IPS-18a (cell line): ENCODE measurements at regions not wholly inside any gene's neighbourhood (a gene's known extent, or its start where the extent isn't known, plus 50 kb on each side); places are given as distances from the start of the nearest gene placed in this dataset.
"Not testable (repeated sequence)": the region's sequence is repeated elsewhere in the genome, so short reads cannot be mapped to it uniquely, and the experiment has no call there.

Experiments
- H3K27ac ChIP-seq: one replicate; pipeline ENCODE4 v1.5.1; 2013; ENCODE audit warnings: low read length
- H3K27me3 ChIP-seq: one replicate; pipeline ENCODE4 v1.6.1; 2013; ENCODE audit warnings: mild to moderate bottlenecking, low read length; ENCODE audit not compliant: control insufficient read depth, insufficient read depth
- H3K36me3 ChIP-seq: one replicate; pipeline ENCODE4 v1.6.1; 2013; ENCODE audit warnings: low read depth, low read length; ENCODE audit not compliant: control insufficient read depth
- H3K4me1 ChIP-seq: one replicate; pipeline ENCODE4 v1.6.1; 2013; ENCODE audit warnings: low read depth, low read length; ENCODE audit not compliant: control insufficient read depth
- H3K4me3 ChIP-seq: one replicate; pipeline ENCODE4 v1.5.1; 2013; ENCODE audit warnings: low read length
- H3K9ac ChIP-seq: one replicate; pipeline ENCODE4 v1.6.1; 2013; ENCODE audit warnings: mild to moderate bottlenecking, low read length, moderate library complexity
- H3K9me3 ChIP-seq: one replicate; pipeline ENCODE4 v1.6.1; 2013; ENCODE audit warnings: low read depth, low read length; ENCODE audit not compliant: control insufficient read depth

DNA sequence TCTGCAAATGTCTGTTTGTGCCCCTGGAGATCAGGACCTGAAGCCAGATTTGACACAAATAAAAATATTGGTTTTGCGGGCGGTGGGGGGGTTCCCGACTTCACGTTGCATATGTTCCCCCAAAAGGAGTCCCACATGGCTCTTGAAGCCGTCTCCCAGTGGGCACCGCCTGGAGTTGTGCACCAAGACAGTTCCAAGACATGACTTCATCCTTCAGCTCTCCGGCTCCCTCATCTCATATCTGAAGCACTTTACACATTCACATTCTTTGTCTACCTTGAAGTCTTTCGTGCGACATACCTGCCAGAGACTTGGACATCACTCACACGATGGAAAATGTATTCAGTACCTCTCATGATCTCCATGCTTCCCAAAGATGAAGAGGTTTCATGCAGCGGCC, 362.8 kb upstream of the FOXK1 start:
- Histone ChIP-seq H3K4me1 (no peaks in the 10 kb centered on the region), H3K9me3 (peaks cover 4% of the 10 kb centered on the region), H3K9ac (no peak overlapping the region), H3K27me3 (no peaks in the 10 kb centered on the region), H3K36me3 (no peaks in the 10 kb centered on the region), H3K27ac (no peak overlapping the region), H3K4me3 (no peak overlapping the region)

DNA sequence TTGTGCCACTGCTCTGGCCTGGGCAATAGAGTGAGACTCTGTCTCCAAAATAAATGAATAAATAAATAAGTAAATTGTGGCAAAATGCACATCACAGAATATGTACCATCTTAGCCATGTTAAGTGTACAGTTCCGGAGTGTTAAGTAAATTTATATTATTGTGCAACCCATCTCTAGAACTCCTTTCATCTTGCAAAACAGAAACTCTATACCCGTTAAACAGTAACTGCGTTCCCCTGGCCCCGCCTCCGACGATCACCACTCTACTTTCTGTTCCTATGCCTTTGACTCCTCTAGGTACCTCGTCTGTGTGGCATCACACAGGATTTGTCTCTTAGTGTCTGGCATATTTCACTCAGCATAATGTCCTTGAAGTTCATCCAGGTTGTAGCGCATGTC, 356.4 kb upstream of the FOXK1 start:
- no peaks in the 10 kb centered on the region for H3K4me1 ChIP-seq
- H3K36me3 ChIP-seq: no peaks in the 10 kb centered on the region
- no peak overlapping the region for H3K9ac ChIP-seq
- no peaks in the 10 kb centered on the region for H3K27me3 ChIP-seq
- peaks cover 2% of the 10 kb centered on the region for H3K9me3 ChIP-seq
- H3K27ac ChIP-seq: no peak overlapping the region
- H3K4me3 ChIP-seq: no peak overlapping the region

DNA sequence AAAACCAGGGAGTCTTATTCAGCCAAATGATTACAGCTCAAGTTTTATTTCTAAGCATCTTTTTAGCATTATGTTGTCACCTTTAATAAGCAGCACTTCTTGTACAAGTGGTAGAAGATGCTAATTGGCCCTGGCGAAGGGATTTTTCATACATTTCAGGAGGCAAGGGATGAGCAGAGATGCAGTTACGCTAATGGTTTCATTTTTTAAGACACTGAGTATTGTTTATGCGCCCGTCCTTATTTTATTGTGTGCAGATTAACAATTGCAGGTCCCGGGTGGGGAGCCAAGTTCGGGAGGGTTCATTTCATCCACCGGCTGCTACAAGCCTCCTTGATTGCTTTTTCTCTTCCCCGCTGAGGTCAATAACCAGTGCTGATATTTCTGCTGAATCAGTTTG, 350.4 kb upstream of the FOXK1 start:
- Histone ChIP-seq H3K27ac (no peak overlapping the region), H3K9ac (no peak overlapping the region), H3K27me3 (no peaks in the 10 kb centered on the region), H3K4me3 (no peak overlapping the region), H3K4me1 (no peaks in the 10 kb centered on the region), H3K9me3 (no peaks in the 10 kb centered on the region), H3K36me3 (no peaks in the 10 kb centered on the region)

DNA sequence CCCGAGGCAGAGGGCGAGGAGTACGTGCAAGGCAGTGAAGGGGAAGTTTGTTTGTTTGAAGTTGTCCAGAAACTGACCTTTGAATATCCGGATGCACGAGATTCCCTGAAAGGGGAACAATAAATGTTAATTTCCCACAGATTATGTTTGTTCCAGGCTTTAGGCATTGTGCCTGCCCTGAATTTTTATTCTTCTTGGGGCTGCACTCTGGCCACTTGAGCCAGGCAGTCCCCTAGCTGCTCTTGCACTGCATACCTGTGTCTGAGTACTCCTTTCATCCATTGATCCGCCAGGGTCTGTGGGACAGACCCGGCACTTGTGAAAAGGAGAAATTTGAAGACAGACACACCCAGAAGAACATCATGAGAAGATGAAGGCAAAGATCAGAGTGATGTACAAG, 343.5 kb upstream of the FOXK1 start:
- H3K9me3 ChIP-seq: peaks cover 9% of the 10 kb centered on the region
- H3K4me1 ChIP-seq: no peaks in the 10 kb centered on the region
- H3K9ac ChIP-seq: no peak overlapping the region
- H3K27me3 ChIP-seq: no peaks in the 10 kb centered on the region
- H3K27ac ChIP-seq: no peak overlapping the region
- H3K4me3 ChIP-seq: no peak overlapping the region
- H3K36me3 ChIP-seq: no peaks in the 10 kb centered on the region

DNA sequence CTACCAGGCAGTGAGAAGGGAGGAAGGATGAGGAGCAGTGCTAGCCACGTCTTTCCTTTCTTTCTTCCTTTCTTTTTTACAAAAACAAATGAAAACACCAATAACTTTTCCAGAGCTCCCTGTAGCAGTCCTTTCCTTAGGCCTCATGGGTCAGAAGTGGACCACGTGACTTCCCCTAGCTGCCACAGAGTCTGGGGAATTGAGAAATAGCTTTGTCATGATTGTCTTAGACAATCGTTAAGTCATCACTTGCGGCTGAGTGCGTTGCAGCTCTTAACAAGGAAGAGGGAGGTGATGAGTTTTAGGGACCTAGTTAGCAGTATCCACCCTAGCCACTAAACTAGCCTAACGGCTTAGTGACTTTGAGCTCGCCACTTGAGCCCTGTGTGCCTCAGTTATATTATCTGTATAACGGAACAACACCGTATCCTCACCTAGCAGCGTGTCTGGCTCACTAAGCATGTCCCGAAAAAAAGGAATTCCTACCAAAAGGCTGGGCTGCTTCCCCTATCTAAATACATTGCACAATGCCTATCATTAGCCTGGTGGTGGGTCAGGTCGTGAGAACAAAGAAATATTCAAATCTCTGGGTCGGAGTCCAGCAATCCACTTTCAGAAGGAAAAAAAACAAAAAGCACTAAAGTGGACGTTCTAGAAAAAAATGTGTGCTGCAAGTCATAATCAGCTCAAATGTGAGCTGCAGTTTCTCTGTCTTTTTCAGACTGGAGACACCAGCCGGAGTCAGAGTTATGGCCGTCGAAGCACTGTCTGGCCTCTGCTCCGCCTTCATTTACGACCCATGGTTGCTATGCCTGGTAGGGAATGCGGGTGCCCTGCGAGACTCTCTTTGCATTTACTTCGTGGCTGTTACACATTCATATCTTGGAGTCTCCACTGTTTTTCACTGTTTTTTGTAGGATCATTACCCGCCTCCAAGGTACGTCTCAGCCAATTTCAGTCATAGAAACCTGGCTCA, 338.5 kb upstream of the FOXK1 start:
- Histone ChIP-seq H3K36me3 (no peaks in the 10 kb centered on the region), H3K4me3 (no peak overlapping the region), H3K9me3 (peaks cover 2% of the 10 kb centered on the region)

DNA sequence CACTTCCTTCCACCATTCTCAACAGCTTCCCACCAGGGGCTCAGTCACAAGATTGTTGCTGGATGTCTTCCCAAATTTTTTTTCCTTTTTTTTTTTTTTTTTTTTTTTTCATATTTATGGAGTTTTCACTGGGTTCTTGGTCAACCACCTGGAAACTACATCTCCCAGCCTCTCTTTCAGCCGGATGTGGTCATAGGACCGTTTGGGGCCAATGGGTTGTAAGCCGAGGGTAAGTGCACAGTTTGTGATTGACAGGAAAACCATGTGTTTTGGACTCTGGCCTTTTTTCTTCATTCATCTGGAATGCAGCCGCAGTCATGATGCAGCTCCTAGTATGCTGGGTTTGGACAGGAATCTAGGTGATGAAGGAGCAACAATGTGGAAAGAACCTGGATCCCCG, 337.1 kb upstream of the FOXK1 start:
- Histone ChIP-seq H3K4me3 (no peak overlapping the region), H3K36me3 (no peaks in the 10 kb centered on the region), H3K27ac (no peak overlapping the region), H3K9me3 (no peaks in the 10 kb centered on the region), H3K4me1 (no peaks in the 10 kb centered on the region), H3K9ac (no peak overlapping the region), H3K27me3 (no peaks in the 10 kb centered on the region)

More for the DNA sequence above, 338.5 kb upstream of the FOXK1 start:
- H3K9ac ChIP-seq: no peak overlapping the region
- no peaks in the 10 kb centered on the region for H3K4me1 ChIP-seq
- no peak overlapping the region for H3K27ac ChIP-seq
- no peaks in the 10 kb centered on the region for H3K27me3 ChIP-seq

DNA sequence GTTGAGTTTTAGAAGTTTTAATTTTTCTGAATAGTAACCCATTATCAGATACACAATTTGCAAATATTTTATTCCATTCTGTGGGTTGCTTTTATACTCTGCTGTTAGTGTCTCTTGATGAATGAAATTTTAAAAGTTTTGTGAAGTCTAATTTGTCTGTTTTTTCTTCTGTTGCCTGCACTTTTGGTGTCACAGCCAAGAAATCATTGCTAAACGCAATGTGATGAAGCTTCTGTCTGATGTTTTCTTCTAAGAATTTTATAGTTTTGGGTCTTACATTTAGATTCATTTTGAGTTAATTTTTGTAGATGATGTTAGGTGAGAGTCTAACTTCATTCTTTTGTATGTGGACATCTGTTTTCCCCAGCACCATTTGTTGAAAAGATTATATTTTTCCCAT, 330.0 kb upstream of the FOXK1 start:
- peaks cover 13% of the 10 kb centered on the region for H3K9me3 ChIP-seq
- no peaks in the 10 kb centered on the region for H3K27me3 ChIP-seq
- no peak overlapping the region for H3K4me3 ChIP-seq
- no peak overlapping the region for H3K27ac ChIP-seq
- no peaks in the 10 kb centered on the region for H3K4me1 ChIP-seq
- no peak overlapping the region for H3K9ac ChIP-seq
- no peaks in the 10 kb centered on the region for H3K36me3 ChIP-seq

DNA sequence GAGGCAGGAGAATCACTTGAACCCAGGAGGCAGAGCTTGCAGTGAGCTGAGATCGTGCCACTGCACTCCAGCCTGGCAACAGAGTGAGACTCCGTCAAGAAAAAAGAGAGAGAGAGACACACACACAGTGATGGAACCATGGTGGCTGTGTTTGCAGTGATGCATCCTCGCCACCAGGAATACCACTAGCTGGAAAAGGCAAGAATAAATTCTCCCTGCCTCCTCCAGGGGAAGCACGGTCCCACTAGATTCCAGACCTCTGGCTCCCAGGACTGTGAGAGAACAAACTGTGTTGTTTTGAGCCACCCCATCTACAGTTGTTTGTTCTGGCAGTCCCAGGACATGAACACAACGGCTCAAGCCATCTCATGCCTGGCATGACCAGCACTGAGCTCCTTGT, 320.3 kb upstream of the FOXK1 start:
- Histone ChIP-seq H3K9me3 (peaks cover 5% of the 10 kb centered on the region), H3K9ac (no peak overlapping the region), H3K27ac (no peak overlapping the region), H3K27me3 (no peaks in the 10 kb centered on the region), H3K4me1 (peaks cover 4% of the 10 kb centered on the region), H3K36me3 (no peaks in the 10 kb centered on the region), H3K4me3 (no peak overlapping the region)

DNA sequence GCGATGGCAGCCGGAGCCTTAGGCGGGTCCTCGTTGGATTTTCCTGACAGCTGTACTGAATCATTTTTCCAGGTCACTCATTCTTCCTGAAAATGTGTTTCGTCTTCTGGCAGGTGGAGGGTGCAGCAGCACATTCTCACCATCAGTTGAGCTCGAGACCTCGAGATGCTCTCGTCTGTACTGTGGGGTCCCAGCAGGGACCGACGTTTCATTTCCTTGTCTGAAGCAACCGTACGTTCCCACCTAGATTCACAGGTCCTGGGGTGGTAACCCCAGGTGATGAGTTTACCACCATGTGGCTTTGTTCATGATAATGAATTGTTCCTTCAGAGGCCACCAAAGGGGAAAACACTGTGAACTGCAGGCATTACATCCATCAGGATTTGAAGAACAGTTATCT, 298.5 kb upstream of the FOXK1 start:
- H3K9ac ChIP-seq: no peak overlapping the region
- no peaks in the 10 kb centered on the region for H3K4me1 ChIP-seq
- H3K27ac ChIP-seq: no peak overlapping the region
- H3K36me3 ChIP-seq: no peaks in the 10 kb centered on the region
- no peak overlapping the region for H3K4me3 ChIP-seq
- peaks cover 9% of the 10 kb centered on the region for H3K9me3 ChIP-seq
- no peaks in the 10 kb centered on the region for H3K27me3 ChIP-seq

DNA sequence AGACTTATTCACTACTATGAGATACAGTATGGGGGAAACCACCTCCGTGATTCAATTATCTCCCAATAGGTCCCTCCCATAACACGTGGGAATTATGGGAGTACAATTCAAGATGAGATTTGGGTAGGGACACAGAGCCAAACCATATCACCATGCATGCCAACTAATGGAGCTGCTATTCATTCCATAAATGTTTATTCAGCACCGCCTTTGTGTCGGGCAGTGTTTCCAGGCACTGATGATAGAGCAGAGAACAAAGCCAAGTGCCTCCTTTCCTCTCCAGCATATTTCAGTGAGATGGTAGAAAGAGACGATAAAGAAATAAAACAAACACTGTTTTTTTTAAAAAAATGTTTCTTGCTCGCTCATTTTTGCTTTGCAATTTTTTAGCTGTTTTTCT, 295.9 kb upstream of the FOXK1 start:
- H3K4me3 ChIP-seq: no peak overlapping the region
- H3K9me3 ChIP-seq: no peaks in the 10 kb centered on the region
- H3K27me3 ChIP-seq: no peaks in the 10 kb centered on the region
- no peaks in the 10 kb centered on the region for H3K36me3 ChIP-seq
- no peak overlapping the region for H3K9ac ChIP-seq
- H3K4me1 ChIP-seq: no peaks in the 10 kb centered on the region
- H3K27ac ChIP-seq: no peak overlapping the region

DNA sequence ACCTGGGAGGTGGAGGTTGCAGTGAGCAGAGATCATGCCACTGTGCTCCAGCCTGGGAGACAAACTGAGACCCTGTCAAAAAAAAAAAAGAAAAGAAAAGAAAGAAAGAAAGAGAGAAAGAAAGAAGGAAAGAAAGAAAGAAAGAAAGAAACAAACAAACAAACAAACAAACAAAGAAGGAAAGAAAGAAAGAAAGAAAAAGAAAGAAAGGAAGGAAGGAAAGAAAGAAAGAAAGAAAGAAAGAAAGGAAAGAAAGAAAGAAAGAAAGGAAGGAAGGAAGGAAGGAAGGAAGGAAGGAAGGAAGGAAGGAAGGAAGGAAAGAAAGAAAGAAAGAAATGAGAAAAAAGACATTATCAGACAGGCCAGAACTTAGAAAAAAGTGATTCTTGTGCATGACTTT, 291.0 kb upstream of the FOXK1 start:
- H3K27me3 ChIP-seq, H3K27ac ChIP-seq, H3K4me1 ChIP-seq, H3K9me3 ChIP-seq, H3K36me3 ChIP-seq, H3K9ac ChIP-seq, H3K4me3 ChIP-seq: not testable (repeated sequence)

DNA sequence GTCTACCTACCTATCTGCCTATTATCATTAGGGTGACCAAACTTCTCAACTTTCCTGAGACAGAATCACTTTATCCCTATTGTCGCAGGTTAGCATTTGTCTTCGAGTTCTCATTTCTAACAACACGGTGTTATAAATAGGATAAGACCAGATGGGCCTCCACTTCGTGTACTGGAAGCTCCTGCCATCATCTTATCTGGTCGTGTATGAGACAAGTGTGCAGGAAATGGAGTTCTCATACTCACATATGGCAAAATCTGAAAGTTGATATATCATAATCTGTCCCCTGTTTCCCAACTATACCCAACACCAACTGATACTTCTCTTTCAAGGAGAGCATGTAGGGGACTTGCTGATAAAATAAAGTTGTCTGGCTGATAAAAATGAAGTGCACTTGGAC, 287.4 kb upstream of the FOXK1 start:
- Histone ChIP-seq H3K27me3 (no peaks in the 10 kb centered on the region), H3K9me3 (no peaks in the 10 kb centered on the region), H3K4me1 (no peaks in the 10 kb centered on the region), H3K27ac (no peak overlapping the region), H3K4me3 (no peak overlapping the region), H3K36me3 (no peaks in the 10 kb centered on the region), H3K9ac (no peak overlapping the region)
